ENCODE measurements at regions not wholly inside any gene's neighbourhood (a gene's known extent, or its start where the extent isn't known, plus 50 kb on each side); places are given as distances from the start of the nearest gene placed in this dataset.

- TF ChIP-seq GATA3 (IDR thresholded peaks at IDR 0.05; ENCODE audit: low read depth, low read length) (no peak), GATA2 (IDR thresholded peaks at IDR 0.05; ENCODE audit: low read depth, low read length) (no peak)
Observed at GRCh38 chr15:69658411-69658945, 205.9 kb downstream of the RPLP1 start.
